BLaER1 (cell line): ENCODE measurements at regions not wholly inside any gene's neighbourhood (a gene's known extent, or its start where the extent isn't known, plus 50 kb on each side); places are given as distances from the start of the nearest gene placed in this dataset.

ENCODE experiments used
- H3K27ac ChIP-seq: shearing (Covaris generic); formaldehyde crosslinking; 2 replicates; pipeline ENCODE4 v1.8.1; 2022
- H3K27me3 ChIP-seq: shearing (Covaris generic); formaldehyde crosslinking; 2 replicates; pipeline ENCODE4 v1.8.1; 2022
- H3K36me3 ChIP-seq: shearing (Covaris generic); formaldehyde crosslinking; 2 replicates; pipeline ENCODE4 v1.8.1; 2022
- H3K4me1 ChIP-seq: shearing (Covaris generic); formaldehyde crosslinking; 2 replicates; pipeline ENCODE4 v1.8.1; 2022
- H3K4me2 ChIP-seq: shearing (Covaris generic); formaldehyde crosslinking; 2 replicates; pipeline ENCODE4 v1.8.1; 2022
- H3K4me3 ChIP-seq: shearing (Covaris generic); formaldehyde crosslinking; 2 replicates; pipeline ENCODE4 v1.8.1; 2022
- H3K9ac ChIP-seq: shearing (Covaris generic); formaldehyde crosslinking; 2 replicates; pipeline ENCODE4 v1.8.1; 2022
- H3K9me3 ChIP-seq: shearing (Covaris generic); formaldehyde crosslinking; 2 replicates; pipeline ENCODE4 v1.8.1; 2022
- H4K20me1 ChIP-seq: shearing (Covaris generic); formaldehyde crosslinking; 2 replicates; pipeline ENCODE4 v1.8.1; 2022
- Cebpa-rat ChIP-seq: shearing (Covaris generic); IDR thresholded peaks from 2 replicates; pipeline ENCODE4 v1.8.1; 2022

DNA sequence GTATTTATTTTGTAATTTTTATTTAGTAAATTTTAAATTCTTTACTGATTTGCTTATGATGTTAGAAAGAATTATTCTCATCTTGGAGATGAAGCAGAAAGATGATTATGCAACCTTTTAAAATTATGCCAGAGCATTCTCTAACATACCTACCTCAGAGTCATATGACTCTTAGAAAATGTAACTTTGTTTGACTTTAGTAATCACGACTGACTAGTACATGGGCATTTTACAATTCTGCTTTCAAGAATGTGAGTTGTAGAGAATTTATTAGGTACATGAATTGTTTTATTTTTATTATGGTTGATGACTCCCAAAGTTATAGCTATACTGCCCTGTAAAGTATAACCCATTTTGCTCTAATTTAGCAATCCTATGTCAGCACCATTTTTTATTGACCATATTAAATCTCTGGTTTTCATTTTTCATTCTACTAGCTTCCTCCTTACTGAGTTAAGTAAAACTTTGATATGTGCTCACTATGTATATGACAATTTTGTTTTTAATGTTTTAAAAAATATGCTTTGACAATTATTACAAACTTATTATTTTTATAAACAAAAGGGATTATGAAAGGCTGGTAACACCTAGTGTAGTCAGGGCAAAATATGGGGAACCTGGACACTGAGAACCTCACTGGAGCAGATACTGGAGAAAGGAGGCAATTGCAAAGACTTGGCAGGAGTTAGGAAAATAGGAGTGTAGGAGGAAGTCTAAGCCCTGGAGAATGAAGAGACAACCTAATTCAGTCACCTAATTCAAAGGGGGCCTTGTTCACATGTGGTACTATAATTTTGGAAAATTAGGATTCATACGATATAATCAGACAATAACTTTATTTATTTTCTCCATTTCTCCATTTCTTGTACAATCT lies 249.7 kb upstream of the DAB2 start:
- TF ChIP-seq Cebpa-rat, result no peak

DNA sequence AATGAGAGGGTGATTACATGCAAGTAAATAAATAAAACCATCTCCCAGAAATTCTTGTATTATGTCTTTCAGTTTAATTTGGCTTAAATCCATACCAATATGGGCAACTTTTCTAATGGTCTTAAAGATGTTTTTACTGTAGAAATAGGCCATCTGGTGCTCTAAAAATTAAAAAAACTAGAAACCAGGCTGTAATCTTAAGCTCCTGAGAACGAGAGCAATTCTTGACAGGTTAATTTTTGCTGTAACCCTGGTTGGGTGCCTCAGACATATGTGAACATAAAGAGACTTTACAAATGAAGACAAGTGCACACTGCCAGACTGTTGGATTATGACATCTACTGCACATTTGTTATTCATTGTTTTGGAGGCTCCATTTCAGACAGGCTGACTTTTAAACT lies 246.8 kb upstream of the DAB2 start:
- H3K9me3 ChIP-seq, result peaks cover 5% of the 10 kb centered on the region; the same call in 1 of the 2 replicates
- no peak overlapping the region for H3K4me2 ChIP-seq
- no peak overlapping the region for H3K4me3 ChIP-seq
- no peaks in the 10 kb centered on the region for H3K27me3 ChIP-seq
- no peak for TF ChIP-seq Cebpa-rat
- no peaks in the 10 kb centered on the region for H4K20me1 ChIP-seq
- H3K27ac ChIP-seq, result no peak overlapping the region
- no peak overlapping the region for H3K9ac ChIP-seq
- H3K36me3 ChIP-seq, result no peaks in the 10 kb centered on the region
- no peaks in the 10 kb centered on the region for H3K4me1 ChIP-seq

More for the DNA sequence above, 249.7 kb upstream of the DAB2 start:
- no peak overlapping the region for H3K27ac ChIP-seq
- no peaks in the 10 kb centered on the region for H4K20me1 ChIP-seq
- H3K9ac ChIP-seq, result no peak overlapping the region
- H3K36me3 ChIP-seq, result no peaks in the 10 kb centered on the region
- H3K4me2 ChIP-seq, result no peak overlapping the region
- no peak overlapping the region for H3K4me3 ChIP-seq
- no peaks in the 10 kb centered on the region for H3K4me1 ChIP-seq
- no peaks in the 10 kb centered on the region for H3K27me3 ChIP-seq
- H3K9me3 ChIP-seq, result no peaks in the 10 kb centered on the region

DNA sequence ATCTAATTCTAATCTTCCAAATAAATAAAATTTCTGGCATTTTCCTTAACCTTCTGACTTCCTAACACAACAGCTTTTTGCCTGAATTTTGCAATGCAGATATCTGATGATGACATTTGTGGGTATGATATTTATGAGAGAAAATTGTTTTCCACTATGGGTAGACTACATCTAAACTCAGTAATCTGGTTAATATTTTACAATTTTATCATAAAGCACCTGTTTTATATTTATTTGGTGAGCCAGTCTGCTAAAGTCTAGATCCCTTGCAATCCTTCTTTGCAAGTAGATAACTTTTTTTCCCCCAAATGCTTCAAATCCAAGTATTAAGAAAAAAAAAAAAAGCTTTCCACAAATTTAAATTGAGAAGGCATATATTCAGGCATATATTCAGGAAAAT lies 246.2 kb upstream of the DAB2 start:
- Histone ChIP-seq H3K4me3 (no peak overlapping the region), H3K9ac (no peak overlapping the region), H3K27ac (no peak overlapping the region), H3K36me3 (no peaks in the 10 kb centered on the region), H3K4me2 (no peak overlapping the region), H3K27me3 (no peaks in the 10 kb centered on the region), H4K20me1 (no peaks in the 10 kb centered on the region), H3K9me3 (peaks cover 10% of the 10 kb centered on the region), H3K4me1 (no peaks in the 10 kb centered on the region)
- TF ChIP-seq Cebpa-rat, result no peak

DNA sequence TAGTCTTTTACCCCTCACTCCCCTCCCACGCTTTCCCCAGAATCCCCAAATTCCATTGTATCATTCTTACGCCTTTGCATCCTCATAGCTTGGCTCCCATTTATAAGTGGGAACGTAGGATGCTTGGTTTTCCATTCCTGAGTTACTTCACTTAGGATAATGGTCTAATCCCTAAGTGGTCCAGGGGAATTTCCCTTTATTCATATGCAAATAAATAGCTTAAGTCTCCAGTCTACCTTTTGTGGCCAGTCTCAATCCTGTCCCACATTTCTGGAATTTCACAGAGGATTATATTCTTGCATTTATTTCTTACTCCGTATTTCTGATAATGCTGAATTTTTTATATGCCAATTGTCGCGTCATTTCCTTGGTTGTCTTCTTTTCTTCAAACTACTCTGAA lies 245.6 kb upstream of the DAB2 start:
- H3K9ac ChIP-seq, result no peak overlapping the region
- H4K20me1 ChIP-seq, result no peaks in the 10 kb centered on the region
- no peak overlapping the region for H3K4me3 ChIP-seq
- peaks cover 15% of the 10 kb centered on the region for H3K9me3 ChIP-seq
- H3K27me3 ChIP-seq, result no peaks in the 10 kb centered on the region
- no peaks in the 10 kb centered on the region for H3K36me3 ChIP-seq
- no peak overlapping the region for H3K4me2 ChIP-seq
- no peak overlapping the region for H3K27ac ChIP-seq
- no peak for TF ChIP-seq Cebpa-rat
- H3K4me1 ChIP-seq, result no peaks in the 10 kb centered on the region

DNA sequence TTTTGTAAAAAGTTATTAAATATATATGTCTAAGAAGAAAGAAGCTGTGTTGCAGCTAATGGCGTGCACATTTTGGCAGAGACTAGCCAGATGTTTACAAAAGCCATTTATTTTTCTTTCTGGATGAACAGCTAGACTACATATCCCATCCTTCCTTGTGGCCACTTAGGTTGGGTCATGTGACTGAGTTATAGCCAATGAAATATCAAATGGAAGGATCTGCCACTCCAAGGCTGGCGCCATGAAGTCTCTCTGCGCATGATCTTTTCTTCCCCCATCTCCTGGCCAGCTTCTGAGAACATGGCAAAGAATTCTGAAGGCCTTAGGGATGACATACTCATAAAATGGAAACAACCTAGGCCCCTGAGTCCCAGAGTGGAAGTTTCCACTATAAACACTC lies 244.2 kb upstream of the DAB2 start:
- Histone ChIP-seq H3K36me3 (no peaks in the 10 kb centered on the region), H3K27ac (no peak overlapping the region), H3K4me3 (no peak overlapping the region), H3K9ac (no peak overlapping the region), H4K20me1 (no peaks in the 10 kb centered on the region), H3K4me1 (no peaks in the 10 kb centered on the region), H3K27me3 (no peaks in the 10 kb centered on the region), H3K9me3 (peaks cover 29% of the 10 kb centered on the region), H3K4me2 (no peak overlapping the region)
- TF ChIP-seq Cebpa-rat, result no peak

DNA sequence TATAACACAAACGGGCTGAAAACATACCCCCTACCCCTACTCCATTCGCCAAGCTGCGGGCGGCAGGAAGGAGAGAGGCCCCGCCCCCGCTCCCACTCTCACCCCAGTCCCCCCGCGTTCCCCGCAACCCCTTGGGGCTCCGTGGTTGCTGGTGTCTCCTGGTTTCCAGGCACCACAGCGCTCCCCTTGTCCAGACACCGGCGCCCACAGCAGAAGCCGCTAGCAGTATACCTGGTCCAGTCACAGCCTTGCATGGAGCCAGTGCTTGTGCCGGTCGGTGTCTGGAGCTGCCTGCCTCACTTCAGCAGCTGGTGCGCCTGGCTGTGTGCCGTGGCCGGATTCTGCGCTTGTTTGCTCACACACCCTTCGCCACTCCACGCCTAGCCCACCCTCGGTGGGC lies 240.5 kb upstream of the DAB2 start:
- no peaks in the 10 kb centered on the region for H3K36me3 ChIP-seq
- no peak overlapping the region for H3K9ac ChIP-seq
- H3K27ac ChIP-seq, result no peak overlapping the region
- no peak overlapping the region for H3K4me2 ChIP-seq
- H3K4me1 ChIP-seq, result peaks cover 23% of the 10 kb centered on the region
- TF ChIP-seq Cebpa-rat, result no peak
- H3K4me3 ChIP-seq, result no peak overlapping the region
- H3K9me3 ChIP-seq, result peaks cover 36% of the 10 kb centered on the region
- H4K20me1 ChIP-seq, result no peaks in the 10 kb centered on the region
- no peaks in the 10 kb centered on the region for H3K27me3 ChIP-seq

DNA sequence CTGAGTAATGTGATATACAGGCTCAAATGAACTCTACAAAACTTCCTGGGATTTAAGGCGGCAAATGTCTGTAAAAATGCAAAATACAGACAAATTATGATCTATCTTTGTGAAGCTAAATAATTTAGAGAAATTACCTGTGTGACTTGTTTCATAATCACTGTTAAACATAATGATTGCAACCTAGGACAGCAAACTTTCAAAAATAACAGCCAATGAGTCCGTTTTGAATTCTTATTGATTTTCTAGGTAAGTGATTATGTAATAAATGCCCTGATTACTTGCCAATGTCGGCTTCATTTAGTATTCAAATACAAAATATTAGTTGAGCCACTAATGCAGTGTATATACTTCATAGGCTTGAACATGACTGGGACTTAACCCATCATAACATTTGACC lies 238.2 kb upstream of the DAB2 start:
- Histone ChIP-seq H3K9ac (no peak overlapping the region), H4K20me1 (no peaks in the 10 kb centered on the region), H3K27me3 (no peaks in the 10 kb centered on the region), H3K4me1 (peaks cover 44% of the 10 kb centered on the region), H3K4me3 (no peak overlapping the region), H3K27ac (no peak overlapping the region), H3K4me2 (no peak overlapping the region), H3K9me3 (peaks cover 54% of the 10 kb centered on the region), H3K36me3 (no peaks in the 10 kb centered on the region)
- TF ChIP-seq Cebpa-rat, result no peak

DNA sequence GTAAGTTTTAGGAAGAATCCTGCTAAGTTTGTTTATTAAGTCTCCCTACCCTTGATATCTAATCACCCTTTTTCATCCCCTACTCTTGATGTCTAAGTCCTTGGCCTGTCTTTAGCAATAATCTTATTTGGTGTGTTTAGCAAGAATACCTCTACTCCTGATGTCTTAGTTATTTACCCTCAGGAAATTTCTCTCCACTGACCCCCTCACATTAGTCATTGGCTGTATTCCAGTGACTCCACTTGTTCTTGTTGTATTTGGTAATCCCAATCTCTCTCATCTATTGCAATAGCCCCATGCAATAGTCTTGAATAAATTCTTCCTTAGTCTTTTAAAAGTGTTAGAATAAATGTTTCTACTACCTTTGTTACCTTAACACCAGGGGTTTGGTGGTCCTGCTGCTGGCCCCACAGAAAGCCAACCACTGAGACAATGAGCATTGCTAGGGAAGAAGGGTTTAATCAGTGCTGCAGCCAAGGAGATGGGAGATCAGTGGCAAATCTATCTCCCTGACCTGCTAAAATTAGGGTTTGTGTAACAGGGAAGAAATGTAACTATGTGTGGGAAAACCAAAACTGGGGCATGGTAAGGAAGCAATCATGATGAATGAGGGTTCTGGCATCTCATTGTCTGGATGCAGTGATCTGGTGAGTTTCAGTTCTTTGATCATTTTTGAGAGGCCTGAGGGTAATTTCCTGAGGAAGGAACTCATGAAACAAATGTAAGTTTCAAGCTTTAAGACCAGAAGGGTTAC lies 236.4 kb upstream of the DAB2 start:
- H3K27me3 ChIP-seq, result no peaks in the 10 kb centered on the region
- peaks cover 46% of the 10 kb centered on the region for H3K9me3 ChIP-seq
- no peaks in the 10 kb centered on the region for H4K20me1 ChIP-seq
- H3K9ac ChIP-seq, result peak overlapping the region; percentile 34; the same call in 1 of the 2 replicates
- H3K36me3 ChIP-seq, result no peaks in the 10 kb centered on the region
- TF ChIP-seq Cebpa-rat, result no peak
- peak overlapping the region; percentile 68 for H3K27ac ChIP-seq
- no peak overlapping the region; the same call in 1 of the 2 replicates for H3K4me3 ChIP-seq
- peak overlapping the region; percentile 72 for H3K4me2 ChIP-seq
- H3K4me1 ChIP-seq, result peaks cover 50% of the 10 kb centered on the region

DNA sequence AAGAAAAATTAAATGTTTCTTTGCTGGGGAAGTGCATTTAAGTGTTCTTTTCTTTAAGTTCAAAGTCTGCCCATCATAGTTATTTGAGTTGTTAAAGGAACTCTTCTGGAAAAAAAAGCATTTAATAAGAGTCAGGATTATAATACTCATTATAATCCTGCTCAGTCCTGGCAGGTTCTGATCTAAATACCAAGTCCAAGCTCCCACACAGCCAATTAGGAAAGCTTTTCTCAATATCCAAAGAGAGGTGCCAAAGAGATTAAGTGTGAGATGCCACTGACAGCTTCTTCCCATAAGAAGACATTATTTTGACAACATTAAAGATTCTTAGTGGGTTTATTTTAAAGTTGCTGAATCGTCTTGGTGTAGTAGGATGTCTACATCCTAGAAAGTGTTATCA lies 235.2 kb upstream of the DAB2 start:
- Histone ChIP-seq H3K4me1 (peaks cover 50% of the 10 kb centered on the region), H3K4me3 (no peak overlapping the region), H3K9me3 (peaks cover 35% of the 10 kb centered on the region), H3K4me2 (no peak overlapping the region), H3K27ac (peak overlapping the region; percentile 29; the same call in 1 of the 2 replicates), H4K20me1 (no peaks in the 10 kb centered on the region), H3K9ac (no peak overlapping the region), H3K27me3 (no peaks in the 10 kb centered on the region), H3K36me3 (no peaks in the 10 kb centered on the region)
- no peak for TF ChIP-seq Cebpa-rat

DNA sequence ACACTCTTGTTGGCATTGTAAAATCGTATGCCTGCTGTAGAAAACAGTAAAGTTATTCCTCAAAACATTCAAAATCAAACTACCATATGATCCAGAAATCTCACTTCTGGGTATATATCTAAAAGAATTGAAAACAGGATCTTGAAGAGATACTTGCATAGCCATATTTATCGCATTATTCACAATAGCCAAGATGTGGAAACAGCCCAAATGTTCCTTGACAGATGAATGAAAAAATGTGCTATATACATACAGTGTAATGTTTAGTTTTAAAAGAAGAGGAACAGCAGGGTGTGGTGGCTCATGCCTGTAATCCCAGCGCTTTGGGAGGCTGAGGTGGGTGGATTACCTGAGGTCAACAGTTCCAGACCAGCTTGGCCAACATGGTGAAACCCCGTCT lies 234.1 kb upstream of the DAB2 start:
- Histone ChIP-seq H3K27ac (no peak overlapping the region), H3K36me3 (no peaks in the 10 kb centered on the region), H3K4me3 (no peak overlapping the region), H3K9me3 (peaks cover 30% of the 10 kb centered on the region), H3K27me3 (no peaks in the 10 kb centered on the region), H4K20me1 (no peaks in the 10 kb centered on the region), H3K4me2 (no peak overlapping the region), H3K4me1 (peaks cover 50% of the 10 kb centered on the region), H3K9ac (no peak overlapping the region)
- TF ChIP-seq Cebpa-rat, result no peak
